Vagina (tissue), 2 donors: ENCODE measurements at regions not wholly inside any gene's neighbourhood (a gene's known extent, or its start where the extent isn't known, plus 50 kb on each side); places are given as distances from the start of the nearest gene placed in this dataset.

Source experiments
- CTCF ChIP-seq, 3 experiments: fragments of 450-650 bp in 2 of 3; fragments of 200-600 bp in 1 of 3; sonication (generic) in 1 of 3; IDR thresholded peaks; one replicate each; pipeline ENCODE4 v1.5.1; 2017 to 2019; ENCODE audit warnings: antibody characterized with exemption in 3 of 3, mild to moderate bottlenecking in 2 of 3, moderate library complexity in 2 of 3
- POLR2A ChIP-seq, 2 donors: fragments of 450-650 bp; IDR thresholded peaks; one replicate each; pipeline ENCODE4 v1.6.1; 2017; ENCODE audit warnings: antibody characterized with exemption in 2 of 2, mild to moderate bottlenecking in 2 of 2, moderate library complexity in 2 of 2
- POLR2AphosphoS5 ChIP-seq, 2 donors: sonication (generic); formaldehyde crosslinking; IDR thresholded peaks; one replicate each; pipeline ENCODE4 v1.9.0; 2017; ENCODE audit warnings: antibody characterized with exemption in 2 of 2, mild to moderate bottlenecking in 2 of 2, low read depth in 1 of 2; ENCODE audit not compliant: insufficient read depth in 1 of 2

- TF ChIP-seq CTCF (IDR thresholded peaks at IDR 0.05) (no peak), POLR2AphosphoS5 (IDR thresholded peaks at IDR 0.05; ENCODE audit: insufficient read depth in 1 of 2, low read depth in 1 of 2) (no peak), POLR2A (IDR thresholded peaks at IDR 0.05) (no peak)
Observed at GRCh38 chr7:69443136-69443535, 155.1 kb upstream of the AUTS2 start.
